Progenitor cell of endocrine pancreas (in vitro differentiated cells): ENCODE measurements at regions not wholly inside any gene's neighbourhood (a gene's known extent, or its start where the extent isn't known, plus 50 kb on each side); places are given as distances from the start of the nearest gene placed in this dataset.

Experiments
- DNase-seq: peaks from one replicate; pipeline ENCODE4 v3.0.0; 2021; ENCODE audit warnings: low spot score; ENCODE audit not compliant: unreplicated experiment
- H3K27ac Mint-ChIP-seq: 2 replicates; pipeline ENCODE4 v1.8.0; 2021; ENCODE audit warnings: mild to moderate bottlenecking, moderate library complexity, mixed read lengths
- H3K27me3 Mint-ChIP-seq: 2 replicates; pipeline ENCODE4 v1.8.0; 2021; ENCODE audit warnings: mixed read lengths
- H3K36me3 Mint-ChIP-seq: 2 replicates; pipeline ENCODE4 v1.8.0; 2022; ENCODE audit warnings: mixed read lengths; ENCODE audit not compliant: insufficient read depth
- H3K4me1 Mint-ChIP-seq: 2 replicates; pipeline ENCODE4 v1.8.0; 2021; ENCODE audit warnings: low read depth, mixed read lengths
- H3K4me3 Mint-ChIP-seq: 2 replicates; pipeline ENCODE4 v1.8.0; 2021; ENCODE audit warnings: low read depth, mild to moderate bottlenecking, moderate library complexity, mixed read lengths
- H3K9me3 Mint-ChIP-seq: 2 replicates; pipeline ENCODE4 v1.8.0; 2021; ENCODE audit warnings: low read depth, mixed read lengths
- TF ChIP-seq, protein P1 (sequence below): fragments of 200-600 bp; sonication (generic); IDR thresholded peaks from one replicate; pipeline ENCODE4 v1.5.0; 2021; ENCODE audit warnings: antibody characterized with exemption, mild to moderate bottlenecking; ENCODE audit not compliant: unreplicated experiment

DNA sequence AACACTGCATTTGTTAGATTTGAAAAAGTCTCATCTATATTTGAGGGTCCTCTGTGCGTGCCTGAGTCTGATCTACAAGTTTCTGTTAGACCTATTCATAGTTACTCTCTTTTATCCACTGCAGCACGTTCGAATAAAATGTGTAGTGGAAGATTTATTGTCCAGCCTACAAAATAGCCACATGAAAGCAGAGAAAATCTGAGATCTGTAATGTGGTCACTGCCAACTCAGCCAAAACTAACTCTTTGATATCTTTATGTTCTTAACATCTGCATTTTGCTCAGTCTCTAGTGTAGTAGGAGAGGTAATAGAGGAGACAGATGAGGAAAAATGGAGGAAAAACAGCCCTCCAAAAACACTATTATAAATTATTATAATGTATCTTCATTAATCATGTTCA lies 354.0 kb downstream of the NPR3 start:
- Mint-ChIP-seq H3K9me3 (no peaks in the 10 kb centered on the region), H3K4me1 (no peaks in the 10 kb centered on the region), H3K4me3 (no peak overlapping the region), H3K27ac (no peak overlapping the region), H3K27me3 (no peaks in the 10 kb centered on the region), H3K36me3 (no peaks in the 10 kb centered on the region)
- DNase-seq = no peak
- TF ChIP-seq, protein P1, sequence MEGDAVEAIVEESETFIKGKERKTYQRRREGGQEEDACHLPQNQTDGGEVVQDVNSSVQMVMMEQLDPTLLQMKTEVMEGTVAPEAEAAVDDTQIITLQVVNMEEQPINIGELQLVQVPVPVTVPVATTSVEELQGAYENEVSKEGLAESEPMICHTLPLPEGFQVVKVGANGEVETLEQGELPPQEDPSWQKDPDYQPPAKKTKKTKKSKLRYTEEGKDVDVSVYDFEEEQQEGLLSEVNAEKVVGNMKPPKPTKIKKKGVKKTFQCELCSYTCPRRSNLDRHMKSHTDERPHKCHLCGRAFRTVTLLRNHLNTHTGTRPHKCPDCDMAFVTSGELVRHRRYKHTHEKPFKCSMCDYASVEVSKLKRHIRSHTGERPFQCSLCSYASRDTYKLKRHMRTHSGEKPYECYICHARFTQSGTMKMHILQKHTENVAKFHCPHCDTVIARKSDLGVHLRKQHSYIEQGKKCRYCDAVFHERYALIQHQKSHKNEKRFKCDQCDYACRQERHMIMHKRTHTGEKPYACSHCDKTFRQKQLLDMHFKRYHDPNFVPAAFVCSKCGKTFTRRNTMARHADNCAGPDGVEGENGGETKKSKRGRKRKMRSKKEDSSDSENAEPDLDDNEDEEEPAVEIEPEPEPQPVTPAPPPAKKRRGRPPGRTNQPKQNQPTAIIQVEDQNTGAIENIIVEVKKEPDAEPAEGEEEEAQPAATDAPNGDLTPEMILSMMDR = no peak

DNA sequence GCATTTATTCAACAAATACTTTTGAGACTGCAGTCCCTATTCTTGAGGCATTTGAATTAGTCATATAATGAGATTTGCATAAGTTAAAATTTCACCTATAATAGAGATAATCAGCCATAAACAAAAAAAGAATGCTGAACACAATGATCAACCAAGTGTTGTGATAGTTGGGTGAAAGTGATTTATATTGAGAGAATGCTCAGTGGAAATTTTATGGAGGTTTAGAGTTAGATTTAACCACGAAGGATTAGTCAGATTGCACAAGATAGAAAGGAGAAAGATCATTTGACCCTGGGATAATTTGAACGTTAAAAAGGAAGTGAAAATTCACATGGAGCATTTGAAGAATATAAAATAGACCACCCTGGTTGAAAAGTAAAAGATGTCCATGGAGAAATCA lies 356.2 kb downstream of the NPR3 start:
- H3K4me3 Mint-ChIP-seq = no peak overlapping the region
- TF ChIP-seq, protein P1 = no peak
- no peak for DNase-seq
- H3K4me1 Mint-ChIP-seq = no peaks in the 10 kb centered on the region
- H3K9me3 Mint-ChIP-seq = no peaks in the 10 kb centered on the region
- H3K27me3 Mint-ChIP-seq = no peaks in the 10 kb centered on the region
- H3K36me3 Mint-ChIP-seq = no peaks in the 10 kb centered on the region
- H3K27ac Mint-ChIP-seq = no peak overlapping the region

DNA sequence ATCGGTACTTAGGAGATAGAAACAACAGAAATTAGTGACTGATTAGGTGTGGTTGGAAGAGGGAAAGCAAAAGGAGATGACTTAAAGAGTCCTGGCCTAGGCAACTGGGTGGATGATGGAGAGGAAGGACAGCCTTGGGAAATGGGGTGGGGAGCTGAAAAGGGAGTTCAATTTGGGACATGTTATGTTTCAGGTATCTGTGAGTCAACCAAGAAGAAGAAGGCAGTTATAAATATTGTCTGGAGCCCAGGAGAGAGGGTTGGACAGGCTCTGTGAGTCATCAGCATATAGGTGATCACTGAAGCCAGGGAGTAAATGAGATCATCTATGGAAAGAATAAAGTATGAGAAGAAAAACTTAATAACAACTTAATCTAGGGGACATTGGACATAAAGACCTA lies 357.7 kb downstream of the NPR3 start:
- DNase-seq = no peak
- TF ChIP-seq, protein P1 = no peak
- no peak overlapping the region for H3K27ac Mint-ChIP-seq
- H3K27me3 Mint-ChIP-seq = no peaks in the 10 kb centered on the region
- H3K4me3 Mint-ChIP-seq = no peak overlapping the region
- no peaks in the 10 kb centered on the region for H3K9me3 Mint-ChIP-seq
- H3K4me1 Mint-ChIP-seq = no peaks in the 10 kb centered on the region
- H3K36me3 Mint-ChIP-seq = no peaks in the 10 kb centered on the region

DNA sequence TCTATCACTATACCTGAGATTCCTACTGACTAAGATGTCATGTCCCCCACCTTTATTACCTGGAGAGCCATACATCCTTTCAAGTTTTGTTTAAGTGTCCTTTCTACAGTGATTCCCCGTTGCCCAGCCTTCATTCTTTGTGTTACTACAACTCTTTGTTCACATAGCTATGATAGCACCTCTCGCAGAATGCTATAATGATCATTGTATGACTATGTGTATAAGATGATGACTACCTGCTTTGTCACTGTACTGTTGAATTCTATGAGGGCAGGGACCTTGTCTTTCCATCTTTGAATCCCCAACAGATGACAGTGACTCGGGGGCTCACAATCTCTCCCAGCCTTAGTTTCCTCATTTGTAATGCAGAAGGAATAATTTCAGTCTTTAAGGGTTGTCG lies 361.2 kb downstream of the NPR3 start:
- no peak for DNase-seq
- no peaks in the 10 kb centered on the region for H3K36me3 Mint-ChIP-seq
- no peaks in the 10 kb centered on the region for H3K9me3 Mint-ChIP-seq
- no peak overlapping the region for H3K4me3 Mint-ChIP-seq
- TF ChIP-seq, protein P1 = no peak
- H3K27me3 Mint-ChIP-seq = no peaks in the 10 kb centered on the region
- no peak overlapping the region for H3K27ac Mint-ChIP-seq
- no peaks in the 10 kb centered on the region for H3K4me1 Mint-ChIP-seq

DNA sequence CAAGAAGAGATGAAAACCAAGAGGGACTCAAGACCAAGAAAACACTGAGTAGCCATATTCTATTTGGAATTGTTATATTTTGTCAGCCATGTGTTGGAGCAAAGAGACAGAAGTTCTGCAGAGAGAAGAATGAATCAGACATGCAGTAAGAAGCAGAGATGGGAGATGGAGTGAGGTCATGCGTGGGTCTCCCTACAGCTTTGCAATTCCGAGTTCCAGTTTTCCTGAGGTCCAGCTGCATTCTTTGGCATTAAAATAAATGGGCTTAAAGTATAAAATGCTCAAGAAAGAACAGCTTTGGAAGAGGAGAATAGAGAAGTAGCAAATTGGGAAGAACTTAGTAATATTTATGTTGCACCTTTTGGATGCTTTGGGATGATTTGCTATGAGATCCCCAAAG lies 361.6 kb downstream of the NPR3 start:
- Mint-ChIP-seq H3K9me3 (no peaks in the 10 kb centered on the region), H3K36me3 (no peaks in the 10 kb centered on the region), H3K27ac (no peak overlapping the region), H3K4me3 (no peak overlapping the region), H3K4me1 (no peaks in the 10 kb centered on the region), H3K27me3 (no peaks in the 10 kb centered on the region)
- no peak for DNase-seq
- TF ChIP-seq, protein P1 = no peak
